Spleen (tissue), 11 donors: ENCODE measurements at regions not wholly inside any gene's neighbourhood (a gene's known extent, or its start where the extent isn't known, plus 50 kb on each side); places are given as distances from the start of the nearest gene placed in this dataset.

ENCODE experiments used
- DNase-seq: peaks from one replicate; pipeline ENCODE4 v3.0.0-alpha.2; 2020
- H3K27ac ChIP-seq, 8 donors: fragments of 200-600 bp; sonication (generic) in 7 of 8; 1 replicate in 4 of 8; 2 replicates in 4 of 8; pipeline versions ENCODE4 v1.5.0 to v1.8.0; 2016 to 2021; ENCODE audit warnings: inconsistent platforms in 4 of 8, mild to moderate bottlenecking in 4 of 8, moderate library complexity in 1 of 8
- H3K27me3 ChIP-seq, 7 donors: fragments of 200-600 bp; sonication (generic) in 6 of 7; replicated peaks in 1 of 7; 1 replicate in 4 of 7; 2 replicates in 3 of 7; pipeline versions ENCODE4 v1.5.0 to v1.8.0; 2016 to 2021; ENCODE audit warnings: inconsistent platforms in 3 of 7, mild to moderate bottlenecking in 1 of 7
- H3K36me3 ChIP-seq, 6 donors: fragments of 200-600 bp; sonication (generic) in 5 of 6; 1 replicate in 4 of 6; 2 replicates in 2 of 6; pipeline versions ENCODE4 v1.5.0 to v1.8.0; 2016 to 2021; ENCODE audit warnings: inconsistent platforms in 2 of 6
- H3K4me1 ChIP-seq, 6 donors: fragments of 200-600 bp; sonication (generic) in 5 of 6; 1 replicate in 3 of 6; 2 replicates in 3 of 6; pipeline versions ENCODE4 v1.5.0 to v1.8.0; 2016 to 2021; ENCODE audit warnings: inconsistent platforms in 3 of 6
- H3K4me3 ChIP-seq, 8 donors: fragments of 200-600 bp; sonication (generic) in 7 of 8; 1 replicate in 4 of 8; 2 replicates in 4 of 8; pipeline versions ENCODE4 v1.5.0 to v1.8.0; 2016 to 2021; ENCODE audit warnings: inconsistent platforms in 4 of 8, mild to moderate bottlenecking in 4 of 8, moderate library complexity in 2 of 8
- H3K9me3 ChIP-seq, 8 donors: fragments of 200-600 bp; sonication (generic) in 7 of 8; 1 replicate in 4 of 8; 2 replicates in 4 of 8; pipeline versions ENCODE4 v1.5.0 to v1.8.0; 2016 to 2021; ENCODE audit warnings: inconsistent platforms in 4 of 8
- POLR2A ChIP-seq, 3 donors: fragments of 450-650 bp; IDR thresholded peaks; one replicate each; pipeline ENCODE4 v1.5.1; 2017; ENCODE audit warnings: antibody characterized with exemption in 3 of 3, mild to moderate bottlenecking in 1 of 3
- POLR2AphosphoS5 ChIP-seq, 3 donors: sonication (generic); formaldehyde crosslinking; IDR thresholded peaks; one replicate each; pipeline ENCODE4 v1.5.1; 2017; ENCODE audit warnings: antibody characterized with exemption in 3 of 3
- WGBS, 5 donors: extraction: QIAGEN DNeasy Blood & Tissue Kit in 3 of 5; methylation state at CpG; one replicate each; pipeline versions ENCODE4 v1.1.5 to v1.1.7; 2013 to 2018; 5-methylcytosine and 5-hydroxymethylcytosine counted together
- intact Hi-C: fragments of 100-400 bp; cut with DNase I; formaldehyde crosslinking; loops from one replicate; pipeline ENCODE4 v1.15.0; 2023; ENCODE audit warnings: low total_unique reads
- TF ChIP-seq, protein P1 (sequence below), 11 experiments: fragments of 200-600 bp in 7 of 11; fragments of 450-650 bp in 4 of 11; sonication (generic) in 4 of 11; IDR thresholded peaks in 8 of 11; conservative IDR thresholded peaks in 3 of 11; 1 replicate in 7 of 11; 2 replicates in 4 of 11; pipeline versions ENCODE4 v1.4.0 to v1.8.0; 2016 to 2021; ENCODE audit warnings: antibody characterized with exemption in 11 of 11, inconsistent platforms in 4 of 11, mild to moderate bottlenecking in 1 of 11
- donor health status: healthy with polysubstance abuse.
- donor health status: DM: no; HTN: no; CAD: no; lungs with moderate emphysema.
- donor health status: DM: no; HTN: no; CAD: no.
- donor health status: Bipolar disorder and iron deficiency.
- donor health status: healthy.
- donor health status: DM: no; HTN: no; CAD: no.
- donor health status: DM: yes; HTN: yes; CAD: no.

- Histone ChIP-seq H3K4me3 (no peak overlapping the region), H3K27me3 (peaks cover 0 to 48% (median 0%) of the 10 kb centered on the region in 7 donors), H3K36me3 (no peaks in the 10 kb centered on the region), H3K4me1 (peaks cover 0 to 44% (median 21%) of the 10 kb centered on the region in 6 donors), H3K9me3 (no peaks in the 10 kb centered on the region), H3K27ac (no peak overlapping the region)
- 86 to 99% (median 96%) methylated on average over 5 to 9 of the region's 9 CpGs for WGBS, 5 donors
- no peak for TF ChIP-seq POLR2AphosphoS5 (IDR thresholded peaks at IDR 0.05)
- peak; percentile 65 for DNase-seq
- intact Hi-C loops = no loop called here
Observed at GRCh38 chr17:77837917-77838316, 120.6 kb upstream of the TNRC6C start.

GRCh38 chr17:77838748-77839697 is 119.5 kb upstream of the TNRC6C start:
- Histone ChIP-seq H3K4me3 (no peak overlapping the region), H3K36me3 (no peaks in the 10 kb centered on the region), H3K4me1 (peaks cover 4 to 52% (median 31%) of the 10 kb centered on the region in 6 donors), H3K9me3 (no peaks in the 10 kb centered on the region), H3K27ac (no peak overlapping the region), H3K27me3 (peaks cover 0 to 45% (median 0%) of the 10 kb centered on the region in 7 donors)
- TF ChIP-seq POLR2AphosphoS5 (IDR thresholded peaks at IDR 0.05) (no peak), POLR2A (IDR thresholded peaks at IDR 0.05) (no peak)
- TF ChIP-seq, protein P1, sequence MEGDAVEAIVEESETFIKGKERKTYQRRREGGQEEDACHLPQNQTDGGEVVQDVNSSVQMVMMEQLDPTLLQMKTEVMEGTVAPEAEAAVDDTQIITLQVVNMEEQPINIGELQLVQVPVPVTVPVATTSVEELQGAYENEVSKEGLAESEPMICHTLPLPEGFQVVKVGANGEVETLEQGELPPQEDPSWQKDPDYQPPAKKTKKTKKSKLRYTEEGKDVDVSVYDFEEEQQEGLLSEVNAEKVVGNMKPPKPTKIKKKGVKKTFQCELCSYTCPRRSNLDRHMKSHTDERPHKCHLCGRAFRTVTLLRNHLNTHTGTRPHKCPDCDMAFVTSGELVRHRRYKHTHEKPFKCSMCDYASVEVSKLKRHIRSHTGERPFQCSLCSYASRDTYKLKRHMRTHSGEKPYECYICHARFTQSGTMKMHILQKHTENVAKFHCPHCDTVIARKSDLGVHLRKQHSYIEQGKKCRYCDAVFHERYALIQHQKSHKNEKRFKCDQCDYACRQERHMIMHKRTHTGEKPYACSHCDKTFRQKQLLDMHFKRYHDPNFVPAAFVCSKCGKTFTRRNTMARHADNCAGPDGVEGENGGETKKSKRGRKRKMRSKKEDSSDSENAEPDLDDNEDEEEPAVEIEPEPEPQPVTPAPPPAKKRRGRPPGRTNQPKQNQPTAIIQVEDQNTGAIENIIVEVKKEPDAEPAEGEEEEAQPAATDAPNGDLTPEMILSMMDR (IDR thresholded peaks at IDR 0.05 in 8 of 11, conservative IDR thresholded peaks at IDR 0.05 in 3 of 11) = no peak
- 56 to 63% (median 59%) methylated on average over 23 of the region's 23 CpGs for WGBS, 5 donors
- intact Hi-C loops = no loop called here
- DNase-seq = peak; percentile 33

DNA sequence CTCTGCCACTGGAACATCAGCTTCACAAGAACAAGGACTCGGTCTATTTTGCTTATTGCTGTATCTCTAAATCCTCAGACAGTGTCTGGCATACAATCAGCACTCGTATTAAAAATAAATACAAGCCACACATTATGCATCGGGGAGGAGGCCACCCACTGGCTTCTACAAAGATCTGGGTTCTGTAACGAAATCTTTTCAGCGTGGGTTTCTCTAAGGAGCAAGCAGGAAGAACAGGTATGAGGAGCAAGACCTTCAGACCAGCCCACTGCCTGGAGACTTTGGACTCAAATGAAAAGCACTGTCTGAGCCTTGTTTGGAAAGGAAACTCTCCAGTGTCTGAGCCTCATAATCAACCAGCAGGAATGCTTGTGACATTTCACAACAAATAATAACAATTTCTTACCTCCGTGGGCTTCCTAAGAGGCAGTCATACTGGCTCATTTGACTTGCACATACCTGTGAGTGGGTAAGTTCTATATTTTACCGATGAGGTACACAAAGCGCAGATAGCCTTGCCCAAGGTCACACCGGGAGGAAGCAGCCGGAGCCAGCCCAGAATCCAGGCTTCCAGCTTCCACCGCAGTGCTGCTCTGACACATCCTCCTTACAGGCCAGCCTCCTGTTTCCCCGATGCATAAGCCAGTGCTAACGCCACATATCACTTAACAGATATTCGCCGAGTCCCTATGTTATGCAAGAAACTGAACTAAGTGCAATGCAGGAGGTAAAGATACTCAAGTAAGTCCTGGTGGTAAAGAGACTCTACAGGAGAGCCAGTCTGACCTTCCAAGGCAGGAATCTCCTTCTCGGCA is 118.6 kb upstream of the TNRC6C start:
- intact Hi-C loops = no loop called here
- Histone ChIP-seq H3K4me1 (peaks cover 8 to 51% (median 37%) of the 10 kb centered on the region in 6 donors), H3K36me3 (no peaks in the 10 kb centered on the region), H3K4me3 (no peak overlapping the region), H3K9me3 (no peaks in the 10 kb centered on the region), H3K27ac (no peak overlapping the region), H3K27me3 (peaks cover 0 to 44% (median 0%) of the 10 kb centered on the region in 7 donors)
- WGBS, 5 donors = 56 to 86% (median 66%) methylated on average over 15 to 16 of the region's 16 CpGs
- TF ChIP-seq POLR2A (IDR thresholded peaks at IDR 0.05) = no peak
- TF ChIP-seq, protein P1 (IDR thresholded peaks at IDR 0.05 in 8 of 11, conservative IDR thresholded peaks at IDR 0.05 in 3 of 11) = no peak
- peak in 1 of 3 donors; percentile 47 for TF ChIP-seq POLR2AphosphoS5 (IDR thresholded peaks at IDR 0.05)
- DNase-seq = peak; percentile 69

DNA sequence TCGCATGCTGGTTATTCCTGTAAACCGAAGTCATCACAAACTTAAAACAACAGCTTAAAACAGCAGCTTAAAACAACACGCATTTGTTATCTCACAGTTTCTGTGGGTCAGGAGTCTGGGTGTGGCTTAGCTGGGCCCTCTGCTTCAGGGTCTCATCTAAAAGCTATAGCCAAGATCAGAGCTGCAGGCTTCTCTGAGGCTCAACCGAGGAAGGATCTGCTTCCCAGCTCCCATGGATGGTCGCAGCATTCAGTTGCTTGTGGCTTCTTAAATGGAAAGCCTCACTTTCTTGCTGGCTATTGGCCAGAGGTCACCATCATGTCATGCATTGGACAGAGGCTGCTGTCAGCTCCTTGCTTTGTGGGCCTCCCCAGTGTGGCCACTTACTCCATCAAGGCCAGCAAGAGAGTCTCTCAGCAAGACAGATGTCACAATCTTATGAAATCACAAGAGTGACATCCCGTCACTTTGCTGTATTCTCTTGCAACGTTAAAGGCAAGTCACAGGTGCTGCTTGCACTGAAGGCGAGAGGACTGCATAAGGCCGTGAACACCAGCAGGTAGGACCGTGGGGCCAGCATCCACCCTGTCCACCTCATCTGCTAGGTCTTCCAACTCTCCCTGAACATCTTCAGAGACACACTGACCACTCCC is 117.9 kb upstream of the TNRC6C start:
- TF ChIP-seq POLR2AphosphoS5 (IDR thresholded peaks at IDR 0.05) (no peak), POLR2A (IDR thresholded peaks at IDR 0.05) (no peak)
- TF ChIP-seq, protein P1 (IDR thresholded peaks at IDR 0.05 in 8 of 11, conservative IDR thresholded peaks at IDR 0.05 in 3 of 11) = no peak
- Histone ChIP-seq H3K9me3 (no peaks in the 10 kb centered on the region), H3K36me3 (no peaks in the 10 kb centered on the region), H3K4me1 (peaks cover 8 to 52% (median 37%) of the 10 kb centered on the region in 6 donors), H3K27me3 (peaks cover 0 to 49% (median 0%) of the 10 kb centered on the region in 7 donors), H3K27ac (no peak overlapping the region), H3K4me3 (no peak overlapping the region)
- intact Hi-C loops = no loop called here
- DNase-seq = peak; percentile 47
- 74 to 90% (median 78%) methylated on average over 10 of the region's 10 CpGs for WGBS, 5 donors
